NB4 (cell line): ENCODE measurements at regions not wholly inside any gene's neighbourhood (a gene's known extent, or its start where the extent isn't known, plus 50 kb on each side); places are given as distances from the start of the nearest gene placed in this dataset.

Experiments
- DNase-seq: peaks from one replicate; pipeline ENCODE4 v3.0.0; 2010; ENCODE audit warnings: low read depth
- H3K4me3 ChIP-seq: one replicate; pipeline ENCODE4 v1.5.1; 2011; ENCODE audit warnings: mild to moderate bottlenecking, low read depth, low read length, moderate library complexity
- MAX ChIP-seq: IDR thresholded peaks from 2 replicates; pipeline ENCODE4 v1.6.1; 2011; ENCODE audit warnings: low read depth, low read length
- MYC ChIP-seq: IDR thresholded peaks from 2 replicates; pipeline ENCODE4 v1.6.1; 2011; ENCODE audit warnings: low read depth, low read length
- POLR2A ChIP-seq: IDR thresholded peaks from 2 replicates; pipeline ENCODE4 v1.6.1; 2011; ENCODE audit warnings: mild to moderate bottlenecking; ENCODE audit not compliant: insufficient read length; ENCODE audit errors: extremely low read depth
- TF ChIP-seq, protein P1 (sequence below): IDR thresholded peaks from one replicate; pipeline ENCODE4 v1.5.1; 2012; ENCODE audit warnings: low read depth, low read length

- H3K4me3 ChIP-seq, result no peak overlapping the region
Observed at GRCh38 chr7:17150018-17150417, 148.4 kb upstream of the AHR start.

DNA sequence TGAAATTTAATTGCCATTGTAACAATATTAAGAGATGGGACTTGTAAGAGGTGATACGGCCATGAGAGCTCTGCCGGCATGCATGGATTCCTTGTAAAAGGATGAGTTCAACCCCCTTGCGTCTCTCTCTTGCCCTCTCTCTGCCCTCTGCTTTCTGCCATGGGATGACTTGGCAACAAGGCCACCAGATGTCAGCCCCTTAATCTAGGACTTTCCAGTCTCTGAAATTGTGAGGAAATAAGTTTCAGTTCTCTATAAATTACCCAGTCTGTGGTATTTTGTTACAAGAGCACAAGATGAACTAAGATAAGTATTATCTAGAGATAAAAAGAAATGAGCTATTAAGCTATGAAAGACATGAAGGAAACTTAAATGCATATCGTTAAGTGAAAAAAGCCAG lies 145.7 kb upstream of the AHR start:
- H3K4me3 ChIP-seq, result no peak overlapping the region
- peak; percentile 64 for DNase-seq
- TF ChIP-seq MAX, result no peak
- no peak for TF ChIP-seq POLR2A
- TF ChIP-seq MYC, result no peak
- TF ChIP-seq, protein P1, sequence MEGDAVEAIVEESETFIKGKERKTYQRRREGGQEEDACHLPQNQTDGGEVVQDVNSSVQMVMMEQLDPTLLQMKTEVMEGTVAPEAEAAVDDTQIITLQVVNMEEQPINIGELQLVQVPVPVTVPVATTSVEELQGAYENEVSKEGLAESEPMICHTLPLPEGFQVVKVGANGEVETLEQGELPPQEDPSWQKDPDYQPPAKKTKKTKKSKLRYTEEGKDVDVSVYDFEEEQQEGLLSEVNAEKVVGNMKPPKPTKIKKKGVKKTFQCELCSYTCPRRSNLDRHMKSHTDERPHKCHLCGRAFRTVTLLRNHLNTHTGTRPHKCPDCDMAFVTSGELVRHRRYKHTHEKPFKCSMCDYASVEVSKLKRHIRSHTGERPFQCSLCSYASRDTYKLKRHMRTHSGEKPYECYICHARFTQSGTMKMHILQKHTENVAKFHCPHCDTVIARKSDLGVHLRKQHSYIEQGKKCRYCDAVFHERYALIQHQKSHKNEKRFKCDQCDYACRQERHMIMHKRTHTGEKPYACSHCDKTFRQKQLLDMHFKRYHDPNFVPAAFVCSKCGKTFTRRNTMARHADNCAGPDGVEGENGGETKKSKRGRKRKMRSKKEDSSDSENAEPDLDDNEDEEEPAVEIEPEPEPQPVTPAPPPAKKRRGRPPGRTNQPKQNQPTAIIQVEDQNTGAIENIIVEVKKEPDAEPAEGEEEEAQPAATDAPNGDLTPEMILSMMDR, result no peak

More at GRCh38 chr7:17150018-17150417, 148.4 kb upstream of the AHR start:
- TF ChIP-seq, protein P1, result no peak
- TF ChIP-seq POLR2A, result no peak
- no peak for TF ChIP-seq MAX
- peak; percentile 25 for DNase-seq

DNA sequence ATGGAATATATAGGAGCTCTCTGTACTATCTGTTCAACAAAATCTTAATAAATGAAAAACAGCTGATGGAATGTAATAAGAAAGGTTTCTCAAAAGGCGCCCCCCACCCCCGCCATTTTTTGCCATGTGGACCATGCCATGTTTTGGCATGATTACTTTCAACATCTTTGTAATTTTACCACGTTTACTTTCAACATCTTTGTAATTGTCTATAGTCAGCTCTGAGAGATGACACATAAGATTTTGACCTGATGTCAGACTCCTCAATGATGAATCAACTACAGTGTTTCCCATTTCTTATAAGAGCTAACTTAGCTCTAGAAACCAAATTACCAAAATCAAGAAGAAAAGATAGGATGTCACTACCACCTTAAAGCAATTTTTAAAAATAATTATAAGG lies 144.9 kb upstream of the AHR start:
- no peak for DNase-seq
- no peak for TF ChIP-seq MAX
- TF ChIP-seq, protein P1, result no peak
- TF ChIP-seq POLR2A, result no peak
- no peak for TF ChIP-seq MYC
- no peak overlapping the region for H3K4me3 ChIP-seq

DNA sequence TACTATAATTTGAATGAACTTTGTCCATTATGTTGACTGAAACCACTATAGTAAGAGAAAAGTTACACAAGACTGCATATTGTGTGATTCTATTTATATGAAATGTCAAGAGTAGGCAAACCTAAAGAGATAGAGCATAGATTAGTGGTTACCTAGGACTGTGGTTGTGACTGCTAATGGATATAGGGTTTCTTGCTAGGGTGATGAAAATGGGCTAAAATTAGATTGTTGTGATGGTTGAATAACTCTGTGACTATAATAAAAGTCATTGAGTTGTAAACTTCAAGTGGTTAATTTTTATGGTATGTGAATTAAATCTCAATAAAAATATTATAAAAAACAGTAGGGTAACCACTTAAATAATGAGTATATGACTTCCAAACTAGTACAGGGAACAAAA lies 142.9 kb upstream of the AHR start:
- DNase-seq, result no peak
- H3K4me3 ChIP-seq, result no peak overlapping the region
- TF ChIP-seq MYC, result no peak
- TF ChIP-seq, protein P1, result no peak
- TF ChIP-seq POLR2A, result no peak
- TF ChIP-seq MAX, result no peak

GRCh38 chr7:17158261-17158660 lies 140.2 kb upstream of the AHR start:
- DNase-seq, result no peak
- H3K4me3 ChIP-seq, result no peak overlapping the region
- no peak for TF ChIP-seq POLR2A
- TF ChIP-seq, protein P1, result no peak
- no peak for TF ChIP-seq MYC
- no peak for TF ChIP-seq MAX

GRCh38 chr7:17159500-17160037 lies 138.9 kb upstream of the AHR start:
- TF ChIP-seq MAX, result no peak
- TF ChIP-seq POLR2A, result no peak
- TF ChIP-seq MYC, result no peak
- TF ChIP-seq, protein P1, result no peak
- DNase-seq, result no peak
- no peak overlapping the region for H3K4me3 ChIP-seq
